GM06990 (cell line): ENCODE measurements at regions not wholly inside any gene's neighbourhood (a gene's known extent, or its start where the extent isn't known, plus 50 kb on each side); places are given as distances from the start of the nearest gene placed in this dataset.

Experiments used
- DNase-seq: peaks from one replicate; pipeline ENCODE4 v3.0.0-alpha.2; 2011; ENCODE audit not compliant: insufficient read length; ENCODE audit errors: extremely low read depth
- H3K27me3 ChIP-seq: replicated peaks from 2 replicates; pipeline ENCODE4 v1.6.0; 2011; ENCODE audit warnings: low read length; ENCODE audit not compliant: control insufficient read depth, insufficient read depth
- H3K36me3 ChIP-seq: 2 replicates; pipeline ENCODE4 v1.5.1; 2011; ENCODE audit warnings: low read length; ENCODE audit not compliant: control insufficient read depth, insufficient read depth
- H3K4me3 ChIP-seq: replicated peaks from 2 replicates; pipeline ENCODE4 v1.5.1; 2011; ENCODE audit warnings: low read depth, mild to moderate bottlenecking, control low read depth, low read length
- CTCF ChIP-seq: IDR thresholded peaks from 2 replicates; pipeline ENCODE4 v1.5.1; 2011; ENCODE audit warnings: low read length, control low read depth, mild to moderate bottlenecking, inconsistent platforms; ENCODE audit not compliant: insufficient read depth, poor library complexity, severe bottlenecking

- no peak for TF ChIP-seq CTCF
- Histone ChIP-seq H3K4me3 (no peak overlapping the region), H3K36me3 (no peaks in the 10 kb centered on the region), H3K27me3 (no peaks in the 10 kb centered on the region)
- DNase-seq = no peak
These were observed 1230.6 kb upstream of the NUDT12 start for GRCh38 chr5:104793031-104793754.

- Histone ChIP-seq H3K27me3 (no peaks in the 10 kb centered on the region), H3K36me3 (no peaks in the 10 kb centered on the region), H3K4me3 (no peak overlapping the region)
- DNase-seq = no peak
- no peak for TF ChIP-seq CTCF
These were observed 1226.8 kb upstream of the NUDT12 start for GRCh38 chr5:104789366-104789765.

GRCh38 chr5:104785097-104785496 is 1222.5 kb upstream of the NUDT12 start:
- TF ChIP-seq CTCF = no peak
- H3K4me3 ChIP-seq = no peak overlapping the region
- H3K27me3 ChIP-seq = no peaks in the 10 kb centered on the region
- no peak for DNase-seq
- no peaks in the 10 kb centered on the region for H3K36me3 ChIP-seq

GRCh38 chr5:104774372-104774771 is 1211.8 kb upstream of the NUDT12 start:
- no peaks in the 10 kb centered on the region for H3K27me3 ChIP-seq
- DNase-seq = no peak
- no peak overlapping the region for H3K4me3 ChIP-seq

GRCh38 chr5:104764197-104764596 is 1201.6 kb upstream of the NUDT12 start:
- DNase-seq = no peak

More at GRCh38 chr5:104774372-104774771, 1211.8 kb upstream of the NUDT12 start:
- no peak for TF ChIP-seq CTCF
- no peaks in the 10 kb centered on the region for H3K36me3 ChIP-seq

More at GRCh38 chr5:104764197-104764596, 1201.6 kb upstream of the NUDT12 start:
- no peak for TF ChIP-seq CTCF
- no peak overlapping the region for H3K4me3 ChIP-seq
- no peaks in the 10 kb centered on the region for H3K27me3 ChIP-seq
- no peaks in the 10 kb centered on the region for H3K36me3 ChIP-seq
